H1 (cell line): ENCODE measurements at regions not wholly inside any gene's neighbourhood (a gene's known extent, or its start where the extent isn't known, plus 50 kb on each side); places are given as distances from the start of the nearest gene placed in this dataset.

ENCODE experiments used
- CTCF ChIA-PET: fragments of 300-600 bp; sonication (Branson Sonifier 250); formaldehyde crosslinking; loops from one replicate; lab custom pipeline; 2021; ENCODE audit not compliant: partially characterized antibody; lab: Charles Lee
- POLR2A ChIA-PET: fragments of 300-600 bp; sonication (Branson Sonifier 250); formaldehyde crosslinking; loops from one replicate; lab custom pipeline; 2021; ENCODE audit warnings: inconsistent platforms; ENCODE audit not compliant: partially characterized antibody; lab: Charles Lee
- DNase-seq, 2 experiments: peaks; one replicate each; pipeline versions ENCODE4 v3.0.0 to v3.0.0-alpha.2; 2010 to 2022; ENCODE audit warnings: low spot score in 2 of 2, low read depth in 1 of 2, mixed read lengths in 1 of 2
- FAIRE-seq: peaks from 2 replicates; lab custom pipeline; 2011; peaks lifted over from hg19 to GRCh38; lab: Jason Lieb, UNC
- H2AFZ ChIP-seq: 2 replicates; pipeline ENCODE4 v1.8.1; 2012; ENCODE audit warnings: low read length, inconsistent platforms
- H2AK5ac ChIP-seq: 2 replicates; pipeline ENCODE4 v1.6.1; 2013; ENCODE audit warnings: low read depth, low read length
- H2BK120ac ChIP-seq: replicated peaks from 2 replicates; pipeline ENCODE3; 2013; ENCODE audit warnings: low read depth, low read length, inconsistent platforms
- H2BK12ac ChIP-seq: 2 replicates; pipeline ENCODE4 v1.6.1; 2013; ENCODE audit warnings: low read depth, low read length
- H2BK15ac ChIP-seq: 2 replicates; pipeline ENCODE4 v1.6.1; 2013; ENCODE audit warnings: low read length
- H2BK20ac ChIP-seq: 2 replicates; pipeline ENCODE4 v1.6.1; 2013; ENCODE audit warnings: low read length
- H2BK5ac ChIP-seq: 2 replicates; pipeline ENCODE4 v1.6.1; 2013; ENCODE audit warnings: low read depth, low read length
- H3K14ac ChIP-seq: 2 replicates; pipeline ENCODE4 v1.6.1; 2013; ENCODE audit warnings: inconsistent platforms; ENCODE audit not compliant: insufficient read length
- H3K18ac ChIP-seq: 2 replicates; pipeline ENCODE4 v1.6.1; 2013; ENCODE audit warnings: low read length; ENCODE audit errors: extremely low read depth
- H3K23ac ChIP-seq: 2 replicates; pipeline ENCODE4 v1.6.1; 2013; ENCODE audit warnings: inconsistent platforms; ENCODE audit not compliant: insufficient read length
- H3K23me2 ChIP-seq: 2 replicates; pipeline ENCODE4 v1.6.1; 2013; ENCODE audit warnings: low read depth, low read length
- H3K27ac ChIP-seq: 2 replicates; pipeline ENCODE4 v1.6.1; 2011; ENCODE audit warnings: low read depth, low read length, inconsistent platforms
- H3K27me3 ChIP-seq, 4 experiments: replicated peaks in 1 of 4; 1 replicate in 1 of 4; 2 replicates in 3 of 4; pipeline versions ENCODE4 v1.6.1 to v1.8.1; 2011 to 2013; ENCODE audit warnings: low read length in 3 of 4, mild to moderate bottlenecking in 3 of 4, inconsistent platforms in 2 of 4, mixed read lengths in 2 of 4, moderate library complexity in 1 of 4; ENCODE audit not compliant: control insufficient read depth in 3 of 4, insufficient read depth in 3 of 4; ENCODE audit errors: extremely low read depth in 1 of 4
- H3K36me3 ChIP-seq, 4 experiments: 2 replicates each; pipeline versions ENCODE4 v1.6.1 to v1.8.1; 2011 to 2013; ENCODE audit warnings: mild to moderate bottlenecking in 4 of 4, low read length in 3 of 4, moderate library complexity in 2 of 4, control low read depth in 1 of 4, inconsistent platforms in 1 of 4; ENCODE audit not compliant: insufficient read depth in 4 of 4, control insufficient read depth in 2 of 4
- H3K4ac ChIP-seq: replicated peaks from 2 replicates; pipeline ENCODE3; 2013; ENCODE audit warnings: low read length, low read depth, mixed read lengths, inconsistent platforms; ENCODE audit not compliant: insufficient read length
- H3K4me1 ChIP-seq, 4 experiments: replicated peaks in 1 of 4; 1 replicate in 1 of 4; 2 replicates in 3 of 4; pipeline versions ENCODE4 v1.6.1 to v1.8.1; 2011 to 2013; ENCODE audit warnings: low read length in 3 of 4, inconsistent platforms in 2 of 4, mixed read lengths in 1 of 4; ENCODE audit not compliant: insufficient read depth in 4 of 4, control insufficient read depth in 3 of 4
- H3K4me2 ChIP-seq, 2 experiments: 2 replicates each; pipeline versions ENCODE4 v1.6.1 to v1.8.1; 2011 to 2013; ENCODE audit warnings: low read depth in 2 of 2, low read length in 2 of 2, control low read depth in 1 of 2, inconsistent platforms in 1 of 2, mild to moderate bottlenecking in 1 of 2; ENCODE audit not compliant: insufficient read depth in 1 of 2
- H3K4me3 ChIP-seq, 4 experiments: fragments of 200-600, 300-600 bp in 1 of 4; sonication (generic), shearing (Covaris generic), sonication (Bioruptor Twin) in 1 of 4; 2 replicates each; pipeline versions ENCODE4 v1.5.1 to v1.8.1; 2011 to 2016; ENCODE audit warnings: low read length in 4 of 4, low read depth in 3 of 4, control low read depth in 2 of 4, inconsistent platforms in 2 of 4, mild to moderate bottlenecking in 2 of 4, mixed read lengths in 1 of 4, moderate library complexity in 1 of 4; ENCODE audit not compliant: insufficient read depth in 2 of 4; ENCODE audit errors: extremely low read depth in 1 of 4
- H3K56ac ChIP-seq: replicated peaks from 2 replicates; pipeline ENCODE3; 2013; ENCODE audit warnings: low read depth, mild to moderate bottlenecking, mixed read lengths, low read length, inconsistent platforms; ENCODE audit not compliant: insufficient read length
- H3K79me1 ChIP-seq: 2 replicates; pipeline ENCODE4 v1.6.1; 2013; ENCODE audit warnings: low read depth, low read length, control low read depth
- H3K79me2 ChIP-seq, 2 experiments: 2 replicates each; pipeline versions ENCODE4 v1.6.1 to v1.8.1; 2012 to 2013; ENCODE audit warnings: low read length in 2 of 2, mild to moderate bottlenecking in 2 of 2, inconsistent platforms in 1 of 2; ENCODE audit not compliant: insufficient read depth in 2 of 2, control insufficient read depth in 1 of 2
- H3K9ac ChIP-seq, 4 experiments: replicated peaks in 1 of 4; 1 replicate in 1 of 4; 2 replicates in 3 of 4; pipeline versions ENCODE4 v1.6.1 to v1.8.1; 2011 to 2013; ENCODE audit warnings: low read depth in 3 of 4, low read length in 3 of 4, control low read depth in 2 of 4, mild to moderate bottlenecking in 2 of 4, moderate library complexity in 2 of 4, inconsistent platforms in 1 of 4; ENCODE audit errors: extremely low read depth in 1 of 4
- H3K9me3 ChIP-seq, 2 experiments: 2 replicates each; pipeline versions ENCODE4 v1.6.1 to v1.8.1; 2012 to 2013; ENCODE audit warnings: mild to moderate bottlenecking in 2 of 2, moderate library complexity in 2 of 2, control low read depth in 1 of 2, inconsistent platforms in 1 of 2, low read depth in 1 of 2, low read length in 1 of 2, mixed read lengths in 1 of 2; ENCODE audit not compliant: insufficient read depth in 2 of 2
- H4K20me1 ChIP-seq, 2 experiments: replicated peaks in 1 of 2; 2 replicates each; pipeline versions ENCODE3 to v1.8.1; 2011 to 2013; ENCODE audit warnings: inconsistent platforms in 2 of 2, low read length in 2 of 2, mild to moderate bottlenecking in 1 of 2; ENCODE audit not compliant: insufficient read depth in 2 of 2, control insufficient read depth in 1 of 2
- H4K5ac ChIP-seq: 2 replicates; pipeline ENCODE4 v1.6.1; 2013; ENCODE audit warnings: low read length, low read depth, mixed read lengths, inconsistent platforms; ENCODE audit not compliant: insufficient read length
- H4K8ac ChIP-seq: 2 replicates; pipeline ENCODE4 v1.8.0; 2013; ENCODE audit warnings: mild to moderate bottlenecking, moderate library complexity, low read length, inconsistent platforms; ENCODE audit not compliant: insufficient read depth; ENCODE audit errors: extremely low read depth
- H4K91ac ChIP-seq: replicated peaks from 2 replicates; pipeline ENCODE3; 2013; ENCODE audit warnings: low read length, mixed read lengths, inconsistent platforms; ENCODE audit not compliant: insufficient read length
- ASH2L ChIP-seq: fragments of 200-600, 300-600 bp; sonication (generic); IDR thresholded peaks from one replicate; pipeline ENCODE4 v1.7.1; 2017; ENCODE audit warnings: low read length
- BCL11A ChIP-seq, 2 experiments: IDR thresholded peaks; one replicate each; pipeline ENCODE4 v1.6.1; 2011; ENCODE audit warnings: low read depth in 2 of 2, low read length in 2 of 2, mild to moderate bottlenecking in 2 of 2
- CHD1 ChIP-seq: IDR thresholded peaks from 2 replicates; pipeline ENCODE4 v1.6.1; 2012; ENCODE audit warnings: low read depth, low read length, improper control_type of control experiment
- CHD2 ChIP-seq: IDR thresholded peaks from 2 replicates; pipeline ENCODE4 v1.6.1; 2012; ENCODE audit warnings: low read length, improper control_type of control experiment
- GTF2F1 ChIP-seq: IDR thresholded peaks from 2 replicates; pipeline ENCODE4 v1.6.1; 2012; ENCODE audit warnings: low read depth, low read length, improper control_type of control experiment, borderline replicate concordance
- HDAC6 ChIP-seq: IDR thresholded peaks from one replicate; pipeline ENCODE4 v1.7.1; 2012; ENCODE audit warnings: low read depth, mild to moderate bottlenecking, inconsistent platforms, low read length, moderate library complexity
- NRF1 ChIP-seq: IDR thresholded peaks from 2 replicates; pipeline ENCODE4 v1.6.1; 2011; ENCODE audit warnings: mild to moderate bottlenecking, low read depth, low read length, improper control_type of control experiment
- POLR2AphosphoS5 ChIP-seq: IDR thresholded peaks from 2 replicates; pipeline ENCODE4 v1.6.1; 2011; ENCODE audit warnings: low read depth, low read length
- RNF2 ChIP-seq: fragments of 200-900, 300-1000 bp; sonication (generic); IDR thresholded peaks from 2 replicates; pipeline ENCODE4 v1.7.1; 2016; ENCODE audit warnings: borderline replicate concordance, low read depth, mild to moderate bottlenecking, antibody characterized with exemption, low read length; ENCODE audit not compliant: poor library complexity, severe bottlenecking; ENCODE audit errors: missing control alignments
- SP4 ChIP-seq: IDR thresholded peaks from 2 replicates; pipeline ENCODE4 v1.6.1; 2012; ENCODE audit warnings: low read length, inconsistent platforms
- SUZ12 ChIP-seq: fragments of 200-600 bp; sonication (generic); IDR thresholded peaks from 2 replicates; pipeline ENCODE4 v1.6.1; 2012; ENCODE audit warnings: mild to moderate bottlenecking, inconsistent platforms, low read length, moderate library complexity, mixed read lengths
- ZNF274 ChIP-seq: IDR thresholded peaks from 2 replicates; pipeline ENCODE4 v1.7.0; 2012; ENCODE audit warnings: low read length, borderline replicate concordance; ENCODE audit errors: extremely low read depth
- WGBS, 2 experiments: shearing (Covaris generic) in 1 of 2; methylation state at CpG; one replicate each; pipeline versions ENCODE4 v1.1.6 to v1.1.7; 2013 to 2015; ENCODE audit warnings: low lambda C conversion rate in 2 of 2, mixed read lengths in 2 of 2, inconsistent platforms in 1 of 2, low coverage in 1 of 2, missing lambda C conversion rate in 1 of 2; ENCODE audit not compliant: insufficient replicate concordance in 2 of 2, insufficient coverage in 1 of 2, insufficient read length in 1 of 2; ENCODE audit errors: extremely low coverage in 1 of 2, missing lambda C conversion rate in 1 of 2; 5-methylcytosine and 5-hydroxymethylcytosine counted together

- Histone ChIP-seq H3K36me3 (no peaks in the 10 kb centered on the region), H2BK5ac (no peak overlapping the region), H2AK5ac (no peak overlapping the region), H4K20me1 (no peaks in the 10 kb centered on the region), H2BK12ac (no peak overlapping the region), H2BK15ac (no peak overlapping the region), H3K14ac (no peak overlapping the region), H3K4ac (no peak overlapping the region), H3K79me1 (no peaks in the 10 kb centered on the region), H4K8ac (no peak overlapping the region), H4K91ac (no peak overlapping the region), H4K5ac (no peak overlapping the region), H3K4me2 (no peak overlapping the region), H3K9me3 (no peaks in the 10 kb centered on the region), H3K27me3 (no peaks in the 10 kb centered on the region), H3K79me2 (no peaks in the 10 kb centered on the region), H3K56ac (no peak overlapping the region), H2BK120ac (no peak overlapping the region), H3K23ac (no peak overlapping the region), H3K23me2 (no peaks in the 10 kb centered on the region), H2AFZ (peak overlapping the region; percentile 74), H3K27ac (no peak overlapping the region), H3K9ac (no peak overlapping the region), H3K18ac (no peak overlapping the region), H3K4me3 (no peak overlapping the region), H2BK20ac (no peak overlapping the region), H3K4me1 (no peaks in the 10 kb centered on the region)
- ChIA-PET POLR2A (no interaction called here), CTCF (interaction anchor here (1.2 kb wide), 1 partner anchor 109 kb away, joined by 3 read pairs; no protein-coding TSS in a partner anchor)
- WGBS, 2 experiments = 94% methylated on average over 5 of the region's 5 CpGs; no CpG with 5 or more reads in 1 of the 2 experiments
- TF ChIP-seq SUZ12 (no peak), ASH2L (no peak), NRF1 (no peak), CHD1 (no peak), CHD2 (no peak), HDAC6 (no peak), BCL11A (IDR thresholded peaks at IDR 0.05; ENCODE audit: low read depth in 2 of 2, low read length in 2 of 2) (no peak), ZNF274 (no peak), GTF2F1 (no peak), SP4 (no peak), RNF2 (no peak), POLR2AphosphoS5 (no peak)
- FAIRE-seq = no peak
- no peak for DNase-seq
Observed at GRCh38 chr5:92841604-92842155, 739.3 kb downstream of the NR2F1-AS1 start.
